Cardiac fibroblast (primary cell): ENCODE measurements at regions not wholly inside any gene's neighbourhood (a gene's known extent, or its start where the extent isn't known, plus 50 kb on each side); places are given as distances from the start of the nearest gene placed in this dataset.

Experiments used
- DNase-seq, 2 donors: peaks; one replicate each; pipeline versions ENCODE4 v3.0.0 to v3.0.0-alpha.2; 2010; ENCODE audit warnings: low read depth in 2 of 2
- H3K4me3 ChIP-seq, 2 donors: replicated peaks in 1 of 2; 1 replicate in 1 of 2; 2 replicates in 1 of 2; pipeline ENCODE4 v1.5.1; 2011; ENCODE audit warnings: low read depth in 2 of 2, low read length in 2 of 2, mild to moderate bottlenecking in 2 of 2, moderate library complexity in 1 of 2
- CTCF ChIP-seq: IDR thresholded peaks from one replicate; pipeline ENCODE4 v1.5.1; 2011; ENCODE audit warnings: low read depth, mild to moderate bottlenecking, low read length, inconsistent platforms

- H3K4me3 ChIP-seq = no peak overlapping the region
- no peak for DNase-seq
- no peak for TF ChIP-seq CTCF
Observed at GRCh38 chr19:30171795-30172612, 200.2 kb upstream of the ZNF536 start.

GRCh38 chr19:30172613-30173242 lies 199.5 kb upstream of the ZNF536 start:
- DNase-seq = no peak

GRCh38 chr19:30173593-30174356 lies 198.4 kb upstream of the ZNF536 start:
- TF ChIP-seq CTCF = no peak
- H3K4me3 ChIP-seq = no peak overlapping the region
- DNase-seq = no peak

More at GRCh38 chr19:30172613-30173242, 199.5 kb upstream of the ZNF536 start:
- TF ChIP-seq CTCF = no peak
- no peak overlapping the region for H3K4me3 ChIP-seq

DNA sequence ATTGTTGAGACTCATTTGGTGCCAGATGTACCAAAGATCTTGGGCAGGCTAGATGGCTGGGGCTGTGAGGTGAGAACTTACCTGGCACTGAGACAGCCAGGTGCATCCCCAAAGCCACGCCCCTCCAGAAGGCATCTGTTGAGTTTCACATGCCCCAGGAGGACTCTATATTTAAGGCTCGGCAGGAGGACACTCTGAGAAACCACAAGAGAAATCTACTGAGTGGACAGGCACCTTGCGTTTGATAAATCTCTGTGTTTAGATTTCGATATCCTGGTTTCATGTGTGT lies 197.9 kb upstream of the ZNF536 start:
- H3K4me3 ChIP-seq = no peak overlapping the region
- no peak for TF ChIP-seq CTCF
- no peak for DNase-seq

DNA sequence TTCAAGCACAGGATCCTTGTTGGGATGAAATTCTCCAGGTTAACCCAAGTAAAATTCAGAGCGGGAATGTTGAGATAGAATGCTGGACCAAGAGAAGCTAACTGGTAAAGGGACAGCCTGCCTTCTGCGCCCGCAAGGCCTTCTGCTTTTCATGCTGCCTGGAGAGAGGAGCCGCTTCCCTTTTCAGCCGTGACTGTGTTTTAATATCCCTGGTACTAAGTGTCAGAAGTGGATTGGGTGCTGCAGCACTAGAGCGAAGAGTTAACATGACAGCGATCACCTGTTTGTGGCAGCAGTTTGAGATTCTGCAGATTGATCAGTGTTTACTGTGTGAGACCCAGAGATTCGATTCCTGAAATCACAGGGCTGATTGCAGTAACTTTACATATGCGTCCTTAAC lies 197.4 kb upstream of the ZNF536 start:
- H3K4me3 ChIP-seq = no peak overlapping the region
- DNase-seq = no peak
- no peak for TF ChIP-seq CTCF

GRCh38 chr19:30175987-30176386 lies 196.2 kb upstream of the ZNF536 start:
- H3K4me3 ChIP-seq = no peak overlapping the region
- no peak for DNase-seq
- TF ChIP-seq CTCF = no peak
